Glomerular endothelial cell (primary cell): ENCODE measurements at regions not wholly inside any gene's neighbourhood (a gene's known extent, or its start where the extent isn't known, plus 50 kb on each side); places are given as distances from the start of the nearest gene placed in this dataset.

ENCODE experiments used
- DNase-seq: peaks from one replicate; pipeline ENCODE4 v3.0.0-alpha.2; 2011; ENCODE audit warnings: low read depth, low spot score; ENCODE audit errors: extremely low read depth

DNA sequence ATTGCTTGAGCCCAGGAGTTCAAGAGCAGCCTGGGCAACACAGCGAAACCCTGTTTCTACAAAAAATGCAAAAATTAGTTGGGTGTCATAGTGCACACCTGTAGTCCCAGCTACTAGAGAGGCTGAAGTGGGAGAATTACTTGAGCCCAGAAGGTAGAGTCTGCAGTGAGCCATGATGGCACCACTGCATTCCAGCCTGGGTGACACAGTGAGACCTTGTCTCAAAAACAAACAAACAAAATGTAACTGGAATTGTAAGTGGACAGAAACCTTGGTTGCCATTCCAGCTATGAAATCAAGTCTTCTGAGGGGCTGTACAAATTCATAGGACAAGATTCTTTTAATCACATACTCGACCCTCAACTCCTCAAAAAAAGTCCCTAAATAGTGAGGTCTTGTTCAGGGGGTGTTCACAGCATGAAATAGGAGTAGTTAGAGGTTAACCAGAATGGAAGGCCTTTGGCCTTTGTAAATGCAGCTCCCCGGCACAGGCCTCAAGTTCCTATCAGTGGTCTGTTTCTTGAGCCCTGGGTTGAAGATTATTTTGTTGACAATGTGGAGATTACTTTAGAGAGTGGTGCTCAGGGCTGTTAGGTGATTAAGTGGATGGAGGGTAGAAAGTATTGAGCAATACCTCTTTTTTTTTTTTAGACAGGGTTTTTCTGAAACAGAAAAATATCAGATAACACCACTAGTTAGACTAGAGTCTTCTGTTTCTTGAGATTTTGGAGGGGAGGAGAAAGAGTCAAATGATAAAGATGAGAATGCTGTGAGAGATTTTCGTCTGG is 138.7 kb upstream of the ZNF648 start:
- no peak for DNase-seq

DNA sequence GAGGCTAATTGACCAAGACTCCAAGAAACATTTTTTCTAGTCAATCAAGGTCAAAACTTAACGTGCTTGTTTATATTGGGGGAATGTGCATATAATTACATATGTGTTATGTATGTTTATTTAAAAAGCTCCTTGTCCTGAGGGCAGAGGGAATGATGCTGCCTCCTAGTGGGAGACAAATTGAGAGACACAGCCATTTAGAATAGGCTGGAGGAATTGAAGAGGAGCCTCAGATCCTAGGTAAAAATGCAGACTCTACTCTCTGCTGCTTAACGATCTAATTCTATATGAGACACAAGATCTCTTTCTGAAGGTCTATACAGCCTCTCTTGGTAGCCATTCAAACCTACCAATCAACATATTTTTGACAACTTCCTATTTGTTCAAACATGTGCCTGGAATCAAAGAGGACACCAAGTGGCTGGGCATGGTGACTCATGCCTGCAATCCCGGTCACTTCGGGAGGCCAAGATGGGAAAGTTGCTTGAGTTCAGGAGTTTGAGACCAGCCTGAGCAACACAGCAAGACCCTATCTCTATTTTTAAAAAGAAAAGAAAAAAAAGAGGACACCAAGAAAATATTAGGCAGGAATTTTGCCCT is 136.6 kb upstream of the ZNF648 start:
- DNase-seq, result no peak

DNA sequence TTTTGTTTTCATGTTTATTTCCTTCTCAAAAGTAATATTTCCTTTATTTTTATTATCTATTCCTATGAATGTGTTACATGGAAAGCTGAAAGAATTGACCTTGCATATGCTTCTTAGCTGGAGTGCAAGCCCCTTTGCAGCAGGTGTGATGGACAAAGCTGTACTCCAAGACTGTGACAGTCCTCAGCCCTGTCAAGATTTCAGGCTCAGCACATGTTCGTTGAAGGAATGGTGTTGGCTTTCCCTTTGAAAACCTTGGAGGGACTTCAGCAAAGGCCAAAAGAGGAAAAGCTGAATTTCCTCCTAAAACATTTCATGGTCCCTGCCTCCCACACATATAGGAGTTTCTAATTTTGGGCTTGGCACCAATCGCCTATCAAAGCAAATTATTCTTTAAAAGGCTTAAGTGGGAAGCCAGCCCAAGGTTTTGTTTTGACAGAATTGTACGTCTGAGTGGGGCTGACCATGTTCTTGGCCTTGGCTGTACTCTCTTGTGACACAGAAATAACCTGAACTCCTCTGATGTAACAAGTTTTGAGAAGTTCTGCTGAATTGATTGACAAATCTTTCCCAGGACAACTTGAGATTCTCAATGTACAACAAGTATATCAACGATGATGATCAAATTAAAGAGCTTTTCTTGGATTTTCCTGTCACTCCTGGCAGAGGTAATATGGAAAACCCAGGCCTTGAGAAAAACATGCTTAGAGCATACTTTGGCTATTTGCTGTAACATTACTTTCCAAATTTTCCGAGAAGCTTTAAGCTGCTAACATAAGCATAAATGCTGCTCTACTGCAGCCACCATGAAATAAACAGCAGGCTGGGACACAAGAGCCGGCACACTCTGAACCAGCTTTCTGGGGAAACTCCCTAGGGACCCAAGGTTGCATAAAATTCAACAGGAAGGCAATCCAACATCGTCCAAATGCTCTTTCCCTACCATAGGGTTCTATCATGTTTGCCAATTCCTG is 135.7 kb upstream of the ZNF648 start:
- DNase-seq, result no peak

DNA sequence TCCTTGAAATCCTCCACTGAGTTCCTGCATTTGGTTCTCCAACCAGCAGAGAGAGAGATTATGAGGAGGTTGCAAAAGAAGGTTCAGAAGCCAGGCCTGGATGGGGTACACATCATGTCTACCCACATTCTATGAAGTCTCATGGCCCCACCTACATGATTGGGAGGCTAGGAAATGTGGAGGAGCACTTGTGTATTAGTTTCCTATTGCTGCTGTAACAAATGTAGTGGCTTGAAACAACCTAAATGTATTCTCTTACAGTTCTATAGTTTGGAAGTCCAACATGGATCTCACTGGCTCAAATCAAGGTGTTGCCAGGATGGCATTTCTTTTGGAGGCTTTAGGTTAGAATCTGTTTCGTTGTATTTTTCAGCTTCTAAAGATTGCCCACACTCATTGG is 134.2 kb upstream of the ZNF648 start:
- no peak for DNase-seq

DNA sequence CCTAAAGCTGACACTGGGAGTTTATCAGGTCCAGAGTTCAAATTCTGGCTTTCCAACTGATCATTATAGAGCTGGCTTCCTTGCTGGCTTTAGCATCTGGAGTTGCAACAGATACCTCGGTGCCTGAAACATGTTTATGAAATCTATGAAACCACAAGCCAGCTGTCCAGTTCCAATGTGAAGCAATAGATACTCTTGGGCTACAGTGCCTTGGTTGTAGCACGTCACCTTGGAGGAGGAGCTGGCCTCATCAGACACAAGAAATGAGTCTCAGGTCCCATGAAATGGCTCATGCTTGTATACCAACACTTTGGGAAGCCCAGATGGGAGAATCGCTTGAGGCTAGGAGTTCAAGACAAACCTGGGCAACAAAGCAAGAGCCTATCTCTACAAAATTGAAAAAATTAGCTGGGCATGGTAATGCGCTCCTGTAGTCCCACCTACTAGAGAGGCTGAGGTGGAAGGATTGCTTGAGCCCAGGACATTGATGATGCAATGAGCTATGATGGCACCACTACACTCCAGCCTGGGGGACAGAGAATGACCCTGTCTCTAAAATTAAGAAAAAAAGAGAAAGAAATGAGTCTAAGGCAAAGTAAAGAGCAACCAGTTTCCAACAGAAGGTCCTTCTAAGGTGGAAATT is 132.5 kb upstream of the ZNF648 start:
- no peak for DNase-seq

DNA sequence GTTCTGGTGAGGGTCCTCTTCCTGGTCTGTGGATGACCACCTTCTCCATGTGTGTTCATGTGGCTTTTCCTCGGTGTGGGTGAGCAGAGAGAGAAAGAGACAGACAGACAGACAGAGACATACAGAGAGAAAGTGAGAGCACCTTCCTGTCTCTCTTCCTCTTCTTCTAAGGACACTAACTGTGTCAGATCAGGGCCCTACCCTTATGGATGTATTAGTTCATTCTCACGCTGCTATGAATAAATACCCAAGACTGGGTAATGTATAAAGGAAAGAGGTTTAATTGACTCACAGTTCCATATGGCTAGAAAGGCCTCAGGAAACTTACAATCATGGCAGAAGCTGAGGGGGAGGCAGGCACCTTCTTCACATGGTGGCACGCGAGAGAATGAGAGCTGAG is 131.5 kb upstream of the ZNF648 start:
- DNase-seq, result no peak

DNA sequence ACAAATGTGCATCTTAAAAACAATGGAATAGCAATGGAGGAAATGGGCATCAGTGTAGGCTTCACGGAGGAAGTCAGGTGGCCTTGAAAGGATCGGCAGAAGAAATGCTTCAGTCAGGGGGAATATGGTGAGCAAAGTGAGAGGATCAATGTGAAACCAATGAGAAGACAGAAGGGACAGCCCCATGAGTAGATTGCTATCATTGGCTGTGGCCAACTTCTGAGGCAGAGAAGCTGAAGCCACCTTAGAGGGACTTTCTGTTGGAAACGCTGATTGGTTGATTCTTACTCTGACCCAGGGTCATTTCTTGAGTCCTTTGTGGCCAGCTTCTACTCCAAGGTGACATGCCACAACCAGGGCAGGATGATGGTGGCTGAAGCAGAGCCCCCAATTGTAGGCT is 130.7 kb upstream of the ZNF648 start:
- DNase-seq, result no peak

DNA sequence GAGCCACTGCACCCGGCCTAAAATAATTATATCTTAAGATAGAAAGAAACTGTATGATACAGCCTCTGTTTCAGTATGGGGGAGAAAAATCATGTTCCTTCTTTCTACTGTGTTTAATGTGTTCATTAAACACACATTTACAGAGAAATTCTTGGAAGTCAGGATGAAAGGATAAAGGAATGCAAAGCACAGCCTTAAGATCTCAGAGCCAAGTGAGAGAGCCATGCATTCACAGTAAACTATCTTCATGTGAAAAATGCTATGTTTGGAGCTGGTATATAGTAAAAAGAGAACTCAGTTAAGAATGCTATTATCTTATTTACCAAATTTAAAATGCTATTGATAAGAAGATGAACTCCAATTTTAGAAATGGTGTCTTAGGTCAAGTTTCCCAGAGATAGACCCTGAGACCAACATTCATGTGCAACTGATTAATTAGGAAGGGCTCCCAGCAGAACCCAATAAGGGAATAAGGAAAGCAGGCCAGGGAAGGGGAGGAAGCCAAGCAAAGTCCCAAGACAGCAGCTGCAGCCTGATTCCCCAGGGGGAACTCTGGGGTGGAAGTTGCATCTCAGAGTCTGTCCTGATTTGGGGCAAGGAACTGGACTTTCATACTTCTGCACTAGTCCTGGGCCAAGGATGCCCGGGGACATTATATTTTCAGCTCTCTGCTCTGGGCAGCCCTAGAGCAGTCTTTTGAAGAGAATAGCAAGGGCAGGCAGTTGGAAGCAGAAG is 130.0 kb upstream of the ZNF648 start:
- no peak for DNase-seq

DNA sequence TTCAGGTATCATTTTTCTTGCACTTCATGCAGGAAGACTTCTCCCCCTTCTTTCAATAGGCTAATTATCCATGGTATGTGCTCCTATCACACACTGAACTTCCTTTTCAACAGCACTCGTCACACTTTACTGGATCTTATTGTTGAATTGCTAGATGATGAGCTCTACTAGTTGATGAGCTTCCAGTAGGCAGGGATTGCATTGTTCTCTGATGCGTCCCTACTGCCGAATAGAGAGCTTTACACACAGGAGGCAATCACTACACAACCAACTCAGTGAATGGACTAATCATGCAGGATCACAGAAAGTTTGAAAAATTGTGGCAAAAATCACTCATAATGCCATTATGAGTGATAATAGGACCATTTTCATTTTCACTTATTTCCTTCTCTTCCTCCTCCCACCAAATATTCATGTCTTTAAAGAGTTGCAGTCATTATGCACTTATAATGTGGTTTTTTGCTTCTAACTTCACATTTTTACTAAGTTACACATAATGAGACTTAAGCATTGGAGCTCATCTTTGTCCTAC is 128.1 kb upstream of the ZNF648 start:
- no peak for DNase-seq

DNA sequence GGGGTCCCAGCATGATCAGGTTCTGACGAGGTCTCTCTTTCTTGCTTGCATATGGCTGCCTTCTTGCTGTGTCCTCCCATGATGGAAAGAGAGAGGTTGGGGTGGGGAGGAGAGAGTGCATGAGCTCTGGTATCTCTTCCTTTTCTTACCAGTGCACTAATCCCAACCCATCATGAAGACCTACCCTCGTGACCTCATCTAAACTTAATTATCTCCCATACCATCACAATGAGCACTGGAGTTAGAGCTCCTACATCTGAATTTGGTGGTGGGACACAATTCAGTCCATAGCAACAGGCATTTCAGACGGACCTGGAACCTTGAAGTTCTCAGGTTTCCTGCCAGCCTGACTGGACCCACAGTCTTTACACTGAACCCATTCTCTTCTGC is 125.2 kb upstream of the ZNF648 start:
- no peak for DNase-seq

DNA sequence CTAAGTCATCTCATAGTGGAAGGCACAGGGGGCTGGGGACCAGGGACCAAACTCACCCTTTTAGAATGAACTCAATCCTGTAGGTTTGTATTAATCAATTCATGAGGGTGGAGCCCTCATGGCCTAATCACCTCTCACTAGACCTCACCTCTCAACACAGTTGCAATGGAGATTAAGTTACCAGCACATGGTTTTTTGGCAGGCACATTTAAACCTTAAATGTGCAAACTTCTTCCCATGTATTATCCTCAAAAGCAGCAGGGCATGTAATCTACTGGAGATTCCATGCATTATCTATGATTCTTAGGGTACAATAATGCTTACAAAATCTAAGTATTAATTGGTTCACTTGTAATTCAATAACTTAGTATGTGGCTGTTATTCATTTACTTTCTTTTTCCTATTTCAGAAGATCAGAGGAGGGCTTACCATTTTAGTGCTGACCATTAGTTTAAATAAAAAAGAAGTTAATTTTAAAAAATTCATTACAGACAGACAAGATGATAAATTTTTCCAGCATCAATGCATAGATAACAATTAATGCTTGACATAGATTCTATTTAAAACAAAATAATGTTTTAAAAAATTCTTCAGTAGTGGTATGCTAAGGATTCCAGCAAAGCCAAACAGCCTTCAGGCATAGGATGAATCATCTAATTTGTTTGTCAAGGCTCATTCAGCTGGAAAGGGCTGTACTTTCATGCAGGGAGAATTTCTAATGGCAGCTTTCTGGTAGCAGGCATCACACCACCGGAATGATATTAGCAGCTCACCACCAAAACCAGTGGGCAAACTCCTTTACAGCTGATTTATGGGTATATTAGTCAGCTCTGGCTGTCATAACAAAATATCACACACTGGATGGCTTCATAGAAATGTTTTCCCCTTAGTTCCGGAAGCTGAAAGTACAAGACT is 124.6 kb upstream of the ZNF648 start:
- DNase-seq, result no peak

DNA sequence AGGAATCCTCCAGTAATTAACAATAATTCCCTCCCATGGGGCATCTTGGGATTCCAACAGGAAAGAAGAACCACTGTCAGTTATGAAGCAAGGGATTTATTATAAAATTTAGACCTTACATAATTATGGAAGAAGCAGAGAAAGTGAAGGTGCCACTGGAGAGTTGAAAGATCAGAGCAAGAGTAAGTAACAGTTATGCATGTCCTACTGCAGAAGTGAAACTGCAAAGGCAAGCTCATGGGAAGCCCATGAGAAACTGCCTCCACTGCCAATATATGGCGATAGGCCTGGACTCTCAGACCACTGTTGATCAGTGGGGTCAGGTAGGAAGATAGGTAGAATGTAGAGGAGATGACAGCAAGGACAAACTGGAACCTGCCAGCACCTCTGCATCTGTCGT is 123.6 kb upstream of the ZNF648 start:
- no peak for DNase-seq

DNA sequence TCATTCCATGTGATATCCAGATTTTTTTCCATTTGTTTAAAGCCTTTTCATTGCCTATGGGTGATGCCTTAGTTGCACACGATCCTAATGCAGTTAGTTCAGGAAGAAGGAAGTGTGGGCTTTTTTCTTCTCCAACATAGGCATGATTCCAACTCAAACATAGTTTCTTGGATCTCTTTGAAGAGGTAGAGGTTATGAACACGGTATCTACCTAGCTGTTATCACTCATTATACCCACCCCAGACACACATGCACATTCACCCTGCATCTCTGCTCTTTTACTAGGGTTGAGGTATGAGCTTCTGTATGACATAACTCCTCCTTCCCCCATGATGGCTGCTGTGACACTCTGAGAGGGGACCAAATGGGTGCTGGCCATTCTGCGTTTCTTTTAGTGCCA is 122.1 kb upstream of the ZNF648 start:
- DNase-seq, result no peak

DNA sequence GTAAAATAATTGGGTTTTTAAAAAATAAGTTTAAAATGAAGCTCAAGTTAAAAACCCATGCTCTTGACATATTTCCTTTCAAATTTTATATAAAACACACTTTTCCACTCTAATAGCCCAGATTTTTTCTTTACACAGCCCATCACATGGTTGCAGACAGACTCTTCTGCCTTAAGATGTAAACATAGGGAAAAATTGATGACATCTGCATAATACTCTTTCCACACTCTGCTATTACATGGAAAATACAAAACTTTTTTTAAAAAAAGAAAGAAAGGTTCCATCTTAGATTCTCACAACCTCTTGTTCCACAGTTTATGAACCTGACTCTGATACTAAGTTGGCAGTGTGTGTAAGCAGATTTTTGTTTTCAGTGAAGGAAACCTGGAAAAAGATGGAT is 120.8 kb upstream of the ZNF648 start:
- DNase-seq, result no peak

DNA sequence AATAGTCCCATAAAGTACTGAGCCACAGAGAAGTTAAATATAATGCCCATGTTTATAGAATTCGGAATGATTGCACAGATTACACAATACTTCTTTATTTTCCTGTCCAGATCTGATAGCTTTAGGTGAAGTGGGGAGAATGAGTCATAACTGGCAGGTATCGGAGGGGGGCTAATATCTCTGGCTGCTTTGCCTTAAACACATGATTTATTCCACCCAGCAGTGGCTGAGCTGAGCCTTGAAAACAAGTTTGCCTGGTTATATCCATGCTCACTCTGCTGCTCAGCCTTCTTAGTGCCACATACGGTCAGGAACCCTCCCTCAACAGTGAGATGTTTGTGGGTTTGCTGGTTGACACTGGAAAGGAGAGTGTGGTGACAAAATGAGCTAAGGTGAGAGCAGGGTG is 119.7 kb upstream of the ZNF648 start:
- no peak for DNase-seq

DNA sequence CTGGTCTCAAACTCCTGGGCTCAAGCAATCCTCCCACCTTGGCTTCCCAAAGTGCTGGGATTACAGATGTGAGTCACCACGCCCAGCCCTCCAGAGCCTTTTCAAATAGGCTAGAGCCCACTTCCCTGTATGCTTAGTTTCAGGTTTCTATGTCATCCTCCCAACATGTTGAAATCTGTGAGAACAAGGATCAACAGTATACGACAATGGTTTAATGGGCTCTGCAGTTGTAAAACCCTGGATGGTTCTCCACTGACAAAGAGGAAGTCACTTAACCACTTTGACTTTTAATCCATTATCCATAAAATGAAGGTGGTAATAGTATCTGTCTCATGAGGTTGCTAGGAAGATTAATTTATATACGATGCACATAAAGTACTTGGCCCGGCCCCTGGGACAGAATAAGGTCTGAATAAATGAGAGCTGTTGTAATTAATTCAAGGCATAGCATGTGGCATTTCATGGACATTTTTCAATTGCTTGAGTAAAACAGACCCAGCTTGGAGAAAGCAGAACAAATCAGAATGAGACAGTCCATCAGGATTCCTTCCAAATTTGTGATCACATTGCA is 113.9 kb upstream of the ZNF648 start:
- no peak for DNase-seq

DNA sequence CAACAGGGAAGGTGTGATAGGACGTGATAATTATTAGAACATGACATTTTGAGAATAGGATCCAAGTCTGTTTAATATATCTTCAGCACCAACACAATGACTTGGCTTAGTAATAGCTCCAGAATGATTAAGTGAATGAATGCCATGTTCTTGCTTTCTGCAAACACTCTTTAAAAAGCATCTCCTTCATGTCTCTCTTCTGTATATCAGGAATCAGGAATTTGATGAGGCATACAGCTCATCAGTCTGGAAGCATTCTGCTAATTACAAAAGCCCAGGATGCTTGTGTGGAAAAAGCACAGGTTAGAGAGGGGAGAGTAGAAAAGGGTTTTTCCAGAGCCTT is 113.0 kb upstream of the ZNF648 start:
- DNase-seq, result no peak

DNA sequence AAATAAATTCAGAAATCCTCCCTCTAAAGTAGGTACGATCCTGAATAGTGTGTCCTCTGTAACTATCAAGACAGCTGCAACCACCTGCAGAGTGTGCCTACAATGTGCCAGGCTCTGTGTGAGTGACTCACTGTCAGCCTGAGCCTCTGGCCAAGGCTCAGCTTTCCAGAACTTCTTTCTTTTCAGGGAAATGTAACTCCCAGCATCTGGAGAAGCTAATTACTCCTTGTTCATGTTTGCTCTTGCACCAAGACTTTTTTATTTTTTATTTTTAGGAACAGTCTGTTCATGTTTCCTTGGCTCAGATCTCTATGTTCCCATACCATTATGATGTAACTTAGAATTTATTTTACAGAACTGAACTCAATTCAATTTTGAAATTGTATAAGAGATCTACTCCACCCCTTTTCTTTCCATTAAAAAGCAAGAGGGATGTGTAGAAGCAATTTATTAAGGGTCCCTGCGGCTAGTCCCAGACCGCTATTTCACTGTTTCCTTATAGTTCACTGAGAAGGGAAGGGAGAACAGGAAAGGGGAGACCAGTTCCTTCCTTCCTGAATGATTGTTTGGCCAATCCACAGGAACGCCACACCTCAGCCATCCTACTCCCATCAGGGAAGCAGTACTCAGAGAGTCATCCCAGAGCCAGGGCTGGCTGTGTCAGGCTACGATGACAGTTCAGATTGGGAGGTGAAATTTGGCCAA is 112.4 kb upstream of the ZNF648 start:
- no peak for DNase-seq
